Prostate gland (tissue), 2 donors: ENCODE measurements at regions not wholly inside any gene's neighbourhood (a gene's known extent, or its start where the extent isn't known, plus 50 kb on each side); places are given as distances from the start of the nearest gene placed in this dataset.

Source experiments
- DNase-seq: peaks from one replicate; pipeline ENCODE4 v3.0.0-alpha.2; 2019; ENCODE audit warnings: low spot score
- H3K27ac ChIP-seq, 2 donors: fragments of 200-600 bp; sonication (generic); 2 replicates each; pipeline ENCODE4 v1.5.1; 2017 to 2019
- H3K27me3 ChIP-seq: fragments of 200-600 bp; sonication (generic); replicated peaks from 2 replicates; pipeline ENCODE4 v1.5.1; 2019; ENCODE audit not compliant: insufficient read depth
- H3K36me3 ChIP-seq, 2 donors: fragments of 200-600 bp; sonication (generic); 1 replicate in 1 of 2; 2 replicates in 1 of 2; pipeline versions ENCODE4 v1.5.1 to v1.8.1; 2017 to 2019
- H3K4me1 ChIP-seq: fragments of 200-600 bp; sonication (generic); replicated peaks from 2 replicates; pipeline ENCODE4 v1.5.1; 2019
- H3K4me3 ChIP-seq, 2 donors: fragments of 200-600 bp; sonication (generic); 2 replicates each; pipeline ENCODE4 v1.5.1; 2017 to 2019
- H3K9me3 ChIP-seq: fragments of 200-600 bp; sonication (generic); 2 replicates; pipeline ENCODE4 v1.5.1; 2017
- POLR2A ChIP-seq: fragments of 450-650 bp; IDR thresholded peaks from one replicate; pipeline ENCODE4 v1.6.1; 2016; ENCODE audit warnings: antibody characterized with exemption, mild to moderate bottlenecking
- POLR2AphosphoS5 ChIP-seq: sonication (generic); formaldehyde crosslinking; IDR thresholded peaks from one replicate; pipeline ENCODE4 v1.6.1; 2017; ENCODE audit warnings: antibody characterized with exemption
- WGBS: methylation state at CpG from one replicate; pipeline ENCODE4 v1.1.5; 2018; 5-methylcytosine and 5-hydroxymethylcytosine counted together
- intact Hi-C: fragments of 100-400 bp; cut with DNase I; formaldehyde crosslinking; loops from one replicate; pipeline ENCODE4 v1.14.2; 2022
- TF ChIP-seq, protein P1 (sequence below), 4 experiments: fragments of 200-600 bp in 2 of 4; fragments of 450-650 bp in 2 of 4; sonication (generic) in 2 of 4; IDR thresholded peaks; 1 replicate in 3 of 4; 2 replicates in 1 of 4; pipeline ENCODE4 v1.5.1; 2016 to 2019; ENCODE audit warnings: antibody characterized with exemption in 4 of 4, mild to moderate bottlenecking in 2 of 4, moderate library complexity in 2 of 4

DNA sequence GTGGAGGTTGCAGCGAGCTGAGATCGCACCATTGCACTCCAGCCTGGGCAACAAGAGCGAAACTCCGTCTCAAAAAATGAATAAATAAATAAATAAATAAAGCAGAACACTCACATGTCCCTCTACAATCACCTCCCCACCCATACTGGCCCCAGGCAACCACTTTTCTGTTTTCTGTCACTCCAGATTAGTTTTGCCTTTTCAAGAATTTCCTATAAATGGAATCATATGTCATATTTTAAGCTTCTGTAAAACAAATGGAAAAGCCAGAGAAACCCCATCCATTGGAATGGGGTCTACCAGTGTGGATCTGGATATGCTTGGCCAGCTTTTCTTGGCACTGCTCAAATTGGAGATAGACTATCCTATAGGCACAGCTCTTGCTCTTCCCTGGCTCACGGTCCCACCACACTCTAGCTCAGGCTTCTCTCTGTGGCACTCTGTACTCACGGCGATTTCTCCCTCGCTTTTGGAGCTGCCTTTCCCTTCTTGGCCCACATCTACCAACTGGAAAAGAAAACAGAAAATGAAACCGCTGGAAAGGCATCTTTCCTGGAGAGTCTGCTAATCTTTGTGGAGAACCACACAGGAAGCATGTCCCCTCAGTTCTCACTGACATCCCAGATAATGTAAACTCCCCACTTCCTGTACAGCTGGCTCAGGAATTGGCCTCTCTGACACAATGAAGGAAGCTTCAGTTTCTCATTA is 210.1 kb downstream of the JCAD start:
- 48% methylated on average over 9 of the region's 9 CpGs for WGBS
- Histone ChIP-seq H3K4me3 (no peak overlapping the region), H3K9me3 (no peaks in the 10 kb centered on the region), H3K4me1 (no peaks in the 10 kb centered on the region), H3K27ac (peak overlapping the region; percentile 16 to 67), H3K27me3 (no peaks in the 10 kb centered on the region), H3K36me3 (no peaks in the 10 kb centered on the region)
- intact Hi-C loops, result no loop called here
- TF ChIP-seq POLR2A, result no peak
- no peak for DNase-seq

DNA sequence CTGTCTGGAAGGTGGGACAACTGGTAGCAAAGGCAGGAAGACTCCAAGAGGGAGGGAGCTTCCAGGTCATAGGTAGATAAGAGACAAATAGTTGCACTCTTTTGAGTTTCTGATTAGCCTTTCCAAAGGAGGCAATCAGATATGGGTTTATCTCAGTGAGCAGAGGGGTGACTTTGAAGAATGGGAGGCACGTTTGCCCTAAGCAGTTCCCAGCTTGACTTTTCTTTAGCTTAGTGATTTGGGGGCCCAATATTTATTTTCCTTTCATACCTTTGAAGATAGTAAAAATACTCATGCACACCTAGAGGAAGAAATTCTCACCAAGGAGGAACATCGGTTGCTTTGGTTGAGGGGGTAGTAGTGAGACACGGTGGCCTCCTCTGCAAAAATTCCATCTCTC is 212.1 kb upstream of the SVIL start:
- WGBS, result 96% methylated on average over 3 of the region's 3 CpGs
- Histone ChIP-seq H3K9me3 (no peaks in the 10 kb centered on the region), H3K27me3 (no peaks in the 10 kb centered on the region), H3K27ac (no peak overlapping the region), H3K4me1 (peaks cover 3% of the 10 kb centered on the region), H3K4me3 (no peak overlapping the region), H3K36me3 (no peaks in the 10 kb centered on the region)
- no peak for TF ChIP-seq POLR2A
- no peak for TF ChIP-seq POLR2AphosphoS5
- TF ChIP-seq, protein P1, sequence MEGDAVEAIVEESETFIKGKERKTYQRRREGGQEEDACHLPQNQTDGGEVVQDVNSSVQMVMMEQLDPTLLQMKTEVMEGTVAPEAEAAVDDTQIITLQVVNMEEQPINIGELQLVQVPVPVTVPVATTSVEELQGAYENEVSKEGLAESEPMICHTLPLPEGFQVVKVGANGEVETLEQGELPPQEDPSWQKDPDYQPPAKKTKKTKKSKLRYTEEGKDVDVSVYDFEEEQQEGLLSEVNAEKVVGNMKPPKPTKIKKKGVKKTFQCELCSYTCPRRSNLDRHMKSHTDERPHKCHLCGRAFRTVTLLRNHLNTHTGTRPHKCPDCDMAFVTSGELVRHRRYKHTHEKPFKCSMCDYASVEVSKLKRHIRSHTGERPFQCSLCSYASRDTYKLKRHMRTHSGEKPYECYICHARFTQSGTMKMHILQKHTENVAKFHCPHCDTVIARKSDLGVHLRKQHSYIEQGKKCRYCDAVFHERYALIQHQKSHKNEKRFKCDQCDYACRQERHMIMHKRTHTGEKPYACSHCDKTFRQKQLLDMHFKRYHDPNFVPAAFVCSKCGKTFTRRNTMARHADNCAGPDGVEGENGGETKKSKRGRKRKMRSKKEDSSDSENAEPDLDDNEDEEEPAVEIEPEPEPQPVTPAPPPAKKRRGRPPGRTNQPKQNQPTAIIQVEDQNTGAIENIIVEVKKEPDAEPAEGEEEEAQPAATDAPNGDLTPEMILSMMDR (IDR thresholded peaks at IDR 0.05), result no peak
- intact Hi-C loops, result no loop called here
- no peak for DNase-seq

DNA sequence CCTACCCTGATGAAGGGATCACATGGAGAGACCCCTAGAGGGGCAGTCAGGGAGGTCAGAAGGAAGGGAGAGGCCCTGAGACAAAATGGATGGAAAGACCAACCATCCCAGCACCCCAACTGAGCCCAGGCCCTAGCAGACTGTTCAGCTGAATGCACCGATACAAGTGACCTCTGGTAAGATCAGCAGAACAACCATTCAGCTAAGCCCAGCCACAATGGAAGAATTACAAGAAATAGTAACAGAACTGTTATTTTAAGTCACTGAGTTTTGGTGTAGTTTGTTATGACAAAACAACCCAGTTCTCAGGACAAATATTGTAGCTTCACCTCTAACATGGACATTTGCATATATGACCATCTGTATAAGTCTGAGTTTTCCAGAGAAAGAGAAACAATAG is 210.4 kb upstream of the SVIL start:
- no peak for DNase-seq
- H3K9me3 ChIP-seq, result no peaks in the 10 kb centered on the region
- peaks cover 3% of the 10 kb centered on the region for H3K4me1 ChIP-seq
- H3K36me3 ChIP-seq, result no peaks in the 10 kb centered on the region
- no peak overlapping the region for H3K4me3 ChIP-seq
- H3K27ac ChIP-seq, result no peak overlapping the region
- no peaks in the 10 kb centered on the region for H3K27me3 ChIP-seq
- intact Hi-C loops, result no loop called here
- WGBS, result 100% methylated on average over 1 of the region's 1 CpG
- TF ChIP-seq, protein P1 (IDR thresholded peaks at IDR 0.05), result no peak
- no peak for TF ChIP-seq POLR2A
- no peak for TF ChIP-seq POLR2AphosphoS5

DNA sequence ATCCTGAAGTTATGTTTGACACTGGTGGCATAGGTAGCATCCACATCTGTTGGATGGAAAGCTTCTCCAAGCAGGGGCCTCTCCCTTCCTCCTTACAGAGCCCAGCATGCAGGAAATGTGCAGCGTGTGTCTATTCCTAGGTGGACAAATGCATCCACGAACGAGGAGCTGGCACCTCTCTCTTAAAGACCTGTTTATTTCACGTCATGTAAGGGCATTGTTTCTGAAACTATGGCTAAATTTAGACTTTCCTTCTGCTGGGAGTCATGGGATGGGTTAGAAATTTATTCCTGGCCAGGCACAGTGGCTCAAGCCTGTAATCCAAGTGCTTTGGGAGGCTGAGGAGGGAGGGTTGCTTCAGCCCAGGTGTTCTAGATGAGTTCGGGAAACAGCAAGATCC is 208.4 kb upstream of the SVIL start:
- TF ChIP-seq POLR2A, result no peak
- peak; percentile 52 for TF ChIP-seq POLR2AphosphoS5
- WGBS, result 75% methylated on average over 5 of the region's 5 CpGs
- Histone ChIP-seq H3K4me3 (no peak overlapping the region), H3K4me1 (peaks cover 3% of the 10 kb centered on the region), H3K27me3 (no peaks in the 10 kb centered on the region), H3K9me3 (no peaks in the 10 kb centered on the region), H3K27ac (peak overlapping the region; percentile 78 to 86), H3K36me3 (no peaks in the 10 kb centered on the region)
- no peak for DNase-seq
- intact Hi-C loops, result loop anchor here (5.0 kb wide), 2 partner anchors 106 to 201 kb away; no protein-coding TSS in a partner anchor

DNA sequence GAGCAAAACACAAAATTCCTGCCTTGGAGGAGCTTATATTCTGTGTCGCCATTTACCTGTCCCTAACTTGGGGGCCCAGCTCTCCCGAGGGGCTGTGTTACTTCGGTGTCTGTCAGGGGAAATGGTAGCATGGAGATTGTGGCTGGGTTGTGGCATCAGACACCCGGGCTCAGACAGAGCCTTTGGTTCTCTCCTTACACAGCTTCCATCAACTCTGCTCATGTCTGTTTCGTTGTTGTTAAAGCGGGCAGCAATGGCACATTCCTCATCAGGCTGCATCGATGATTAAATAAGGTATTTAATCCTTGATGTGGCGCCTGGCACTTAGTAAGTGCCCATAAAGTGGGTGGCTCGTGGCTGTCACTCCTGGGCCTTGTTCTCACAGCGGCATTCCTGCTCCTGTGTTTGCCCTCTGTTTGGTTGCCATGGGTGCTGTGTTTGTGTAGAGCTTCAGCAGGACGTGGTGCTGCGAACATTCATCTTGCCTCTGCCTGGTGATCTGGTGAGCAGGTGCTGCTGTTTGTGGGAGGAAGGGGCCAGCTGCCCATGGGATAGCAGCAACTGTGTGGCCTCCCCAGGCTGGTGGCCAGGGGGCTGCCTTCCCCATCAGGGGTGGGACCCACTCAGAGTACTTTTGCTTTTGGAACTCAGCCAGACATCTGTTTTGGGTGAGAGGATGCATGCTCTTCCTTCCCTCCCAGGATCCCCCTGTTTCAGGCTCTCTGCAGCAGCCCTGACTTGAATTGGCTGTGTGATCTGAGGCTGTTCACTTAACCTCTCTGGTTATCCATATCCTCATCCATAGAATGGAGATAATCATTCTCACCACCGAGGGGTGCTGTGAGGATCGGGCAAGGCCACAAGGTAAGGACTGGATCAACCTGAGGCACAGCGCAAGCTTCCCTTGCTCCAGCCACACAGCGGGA is 207.2 kb upstream of the SVIL start:
- Histone ChIP-seq H3K36me3 (no peaks in the 10 kb centered on the region), H3K4me1 (peaks cover 3% of the 10 kb centered on the region), H3K27me3 (no peaks in the 10 kb centered on the region), H3K9me3 (no peaks in the 10 kb centered on the region), H3K27ac (peak overlapping the region; percentile 78 to 86), H3K4me3 (no peak overlapping the region)
- TF ChIP-seq POLR2AphosphoS5 (peak; percentile 53), POLR2A (no peak)
- peak; percentile 54 for DNase-seq
- 55% methylated on average over 16 of the region's 16 CpGs for WGBS
- intact Hi-C loops, result loop anchor here (5.0 kb wide), 2 partner anchors 105 to 200 kb away; no protein-coding TSS in a partner anchor

DNA sequence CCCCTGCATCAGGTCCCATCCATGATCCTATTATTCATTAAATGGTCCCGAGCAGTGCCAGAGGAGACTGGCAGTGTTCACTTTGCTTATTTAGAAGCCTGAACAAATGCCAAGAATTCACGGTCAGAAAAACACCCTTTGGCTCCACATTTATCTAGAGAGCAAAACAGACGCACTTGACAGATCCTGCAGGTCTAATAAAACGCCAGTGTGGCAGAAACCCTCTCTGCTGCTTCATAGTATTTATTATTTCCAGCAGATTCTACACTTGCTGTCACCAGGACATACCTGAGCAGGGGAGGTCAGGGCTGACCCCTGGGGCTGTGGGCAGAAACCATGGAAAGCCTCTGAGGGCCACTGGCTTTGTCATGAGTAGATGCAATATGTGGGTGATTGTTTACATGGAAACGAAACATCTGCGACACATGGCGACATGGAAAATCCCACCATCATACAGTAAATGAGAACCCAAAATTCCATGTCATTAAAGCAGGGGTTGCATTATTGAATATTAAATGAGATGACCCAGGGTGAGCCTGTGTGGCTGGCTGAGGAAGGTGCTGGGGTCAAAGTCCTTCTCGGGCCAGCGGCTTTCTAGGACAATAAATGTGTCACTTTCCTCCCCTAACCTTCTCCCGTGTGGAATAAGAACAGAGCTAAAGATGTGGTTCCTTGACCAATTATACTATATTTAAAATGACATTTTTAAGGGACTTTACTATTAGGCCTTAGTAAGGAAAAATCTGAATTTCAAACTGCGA is 205.9 kb upstream of the SVIL start:
- intact Hi-C loops, result loop anchor here (5.0 kb wide), 2 partner anchors 103 to 198 kb away; no protein-coding TSS in a partner anchor
- 57% methylated on average over 11 of the region's 11 CpGs for WGBS
- Histone ChIP-seq H3K27ac (peak overlapping the region; percentile 78 to 86), H3K27me3 (no peaks in the 10 kb centered on the region), H3K9me3 (no peaks in the 10 kb centered on the region), H3K4me3 (no peak overlapping the region), H3K4me1 (peaks cover 3% of the 10 kb centered on the region), H3K36me3 (no peaks in the 10 kb centered on the region)
- peak; percentile 11 for TF ChIP-seq POLR2AphosphoS5
- TF ChIP-seq POLR2A, result no peak
- peak; percentile 60 for DNase-seq
